AG20443 (cell line): ENCODE measurements at regions not wholly inside any gene's neighbourhood (a gene's known extent, or its start where the extent isn't known, plus 50 kb on each side); places are given as distances from the start of the nearest gene placed in this dataset.

Experiments
- DNase-seq: peaks from one replicate; pipeline ENCODE4 v3.0.0; 2012; ENCODE audit warnings: low spot score, mixed read lengths

- DNase-seq: no peak
Measured at GRCh38 chr10:32169556-32169955, 113.3 kb upstream of the KIF5B start.

GRCh38 chr10:32167450-32167849 lies 111.2 kb upstream of the KIF5B start:
- DNase-seq: no peak

GRCh38 chr10:32166365-32166764 lies 110.1 kb upstream of the KIF5B start:
- DNase-seq: no peak

- no peak for DNase-seq
Measured at GRCh38 chr10:32163762-32164148, 107.5 kb upstream of the KIF5B start.

- peak; percentile 39 for DNase-seq
Measured at GRCh38 chr10:32163071-32163761, 107.0 kb upstream of the KIF5B start.

GRCh38 chr10:32161586-32161985 lies 105.4 kb upstream of the KIF5B start:
- DNase-seq: no peak

- no peak for DNase-seq
Measured at GRCh38 chr10:32160864-32161263, 104.6 kb upstream of the KIF5B start.

GRCh38 chr10:32159264-32159663 lies 103.0 kb upstream of the KIF5B start:
- DNase-seq: no peak

- DNase-seq: no peak
Measured at GRCh38 chr10:32156031-32156495, 99.8 kb upstream of the KIF5B start.

GRCh38 chr10:32155075-32155516 lies 98.9 kb upstream of the KIF5B start:
- peak; percentile 65 for DNase-seq

- DNase-seq: no peak
Measured at GRCh38 chr10:32153931-32154330, 97.7 kb upstream of the KIF5B start.

- no peak for DNase-seq
Measured at GRCh38 chr10:32153252-32153651, 97.0 kb upstream of the KIF5B start.

GRCh38 chr10:32151871-32152270 lies 95.6 kb upstream of the KIF5B start:
- no peak for DNase-seq

- no peak for DNase-seq
Measured at GRCh38 chr10:32150532-32151101, 94.4 kb upstream of the KIF5B start.

- DNase-seq: peak; percentile 94
Measured at GRCh38 chr10:32149252-32149955, 93.2 kb upstream of the KIF5B start.

- no peak for DNase-seq
Measured at GRCh38 chr10:32148864-32149251, 92.6 kb upstream of the KIF5B start.

GRCh38 chr10:32147730-32148129 lies 91.5 kb upstream of the KIF5B start:
- no peak for DNase-seq

- DNase-seq: no peak
Measured at GRCh38 chr10:32146166-32146565, 89.9 kb upstream of the KIF5B start.

GRCh38 chr10:32144817-32145688 lies 88.8 kb upstream of the KIF5B start:
- no peak for DNase-seq

- no peak for DNase-seq
Measured at GRCh38 chr10:32143302-32143847, 87.2 kb upstream of the KIF5B start.

GRCh38 chr10:32142646-32143045 lies 86.4 kb upstream of the KIF5B start:
- no peak for DNase-seq
